NCI-H2029 (cell line): ENCODE measurements at regions not wholly inside any gene's neighbourhood (a gene's known extent, or its start where the extent isn't known, plus 50 kb on each side); places are given as distances from the start of the nearest gene placed in this dataset.
A peak's percentile ranks its signal among the peaks of the same experiment; 100 is the strongest.

Source experiments
- DNase-seq: peaks from one replicate; lab custom pipeline; 2025; lab: John Stamatoyannopoulos, UW

DNA sequence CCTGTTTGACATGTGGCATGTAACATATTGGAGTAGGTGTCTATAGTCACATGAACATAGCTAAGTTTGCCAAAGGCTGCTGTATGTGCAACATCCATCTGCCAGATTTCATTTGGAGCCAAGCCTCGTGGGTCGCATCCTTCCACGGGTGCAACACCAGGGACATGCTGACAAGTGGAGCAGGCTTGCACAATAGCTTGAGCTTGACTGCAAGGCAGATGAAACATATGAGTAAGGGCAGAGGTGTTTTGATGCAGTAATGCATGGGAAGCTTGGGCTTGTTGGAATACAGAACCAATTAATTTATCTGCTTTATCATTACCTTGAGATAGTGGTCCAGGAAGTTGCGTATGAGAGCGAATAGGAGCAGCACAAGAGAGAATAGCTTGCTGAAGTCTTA, 74.1 kb upstream of the BTN3A2 start:
- DNase-seq = no peak

- DNase-seq = no peak
Observed at GRCh38 chr6:26292709-26293108, 72.3 kb upstream of the BTN3A2 start.

DNA sequence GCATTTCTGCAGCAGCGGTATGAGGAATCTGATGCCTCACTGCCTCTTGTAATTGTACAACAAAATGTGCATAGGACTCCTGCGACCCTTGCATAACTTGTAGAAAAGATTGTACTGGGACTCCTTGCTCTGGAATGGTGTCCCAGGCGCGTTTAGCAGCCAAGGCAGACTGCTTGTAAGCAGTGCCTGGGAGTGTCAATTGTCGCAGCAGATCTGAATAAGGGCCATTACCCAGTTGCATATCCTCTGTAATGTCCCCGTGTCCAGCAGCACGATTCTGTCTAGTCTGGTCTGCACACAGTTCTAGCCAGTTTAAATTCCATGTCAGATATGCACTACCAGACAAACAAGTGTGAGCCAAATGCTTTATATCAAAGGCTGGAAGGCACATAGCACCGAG, 70.7 kb upstream of the BTN3A2 start:
- no peak for DNase-seq

GRCh38 chr6:26295691-26296555, 69.1 kb upstream of the BTN3A2 start:
- DNase-seq = peak; percentile 35

DNA sequence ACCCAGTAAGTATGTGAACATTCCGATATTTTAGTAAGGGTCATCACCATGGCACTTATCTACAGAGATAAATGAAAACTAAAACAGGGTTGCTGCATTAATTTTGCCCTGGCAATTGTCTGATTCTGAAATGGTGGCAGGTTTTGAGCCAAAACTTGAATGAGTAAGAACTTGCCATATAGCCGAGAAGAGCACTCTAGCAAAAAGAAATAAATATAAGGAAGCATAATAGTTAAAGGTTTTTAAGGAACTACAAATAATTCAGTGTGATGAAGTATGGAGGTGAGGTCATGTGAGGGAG, 68.5 kb upstream of the BTN3A2 start:
- no peak for DNase-seq

- DNase-seq = no peak
Observed at GRCh38 chr6:26296857-26297648, 67.9 kb upstream of the BTN3A2 start.

- DNase-seq = no peak
Observed at GRCh38 chr6:26299286-26300042, 65.5 kb upstream of the BTN3A2 start.

DNA sequence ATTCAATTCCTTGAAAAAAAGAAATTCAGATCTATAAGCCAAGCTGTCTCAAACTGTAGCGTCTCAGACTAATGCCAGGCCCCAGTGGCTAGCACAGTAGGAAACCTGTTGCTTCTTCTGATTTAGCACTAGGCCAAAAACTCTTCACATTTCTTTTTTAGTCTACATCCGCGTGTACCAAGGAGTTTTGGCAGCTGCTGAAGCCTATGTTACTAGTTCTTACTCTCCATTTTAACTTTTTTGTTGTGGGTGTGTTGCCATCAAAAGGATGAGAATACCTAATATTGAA, 65.0 kb upstream of the BTN3A2 start:
- no peak for DNase-seq

- DNase-seq = no peak
Observed at GRCh38 chr6:26300359-26300758, 64.6 kb upstream of the BTN3A2 start.

DNA sequence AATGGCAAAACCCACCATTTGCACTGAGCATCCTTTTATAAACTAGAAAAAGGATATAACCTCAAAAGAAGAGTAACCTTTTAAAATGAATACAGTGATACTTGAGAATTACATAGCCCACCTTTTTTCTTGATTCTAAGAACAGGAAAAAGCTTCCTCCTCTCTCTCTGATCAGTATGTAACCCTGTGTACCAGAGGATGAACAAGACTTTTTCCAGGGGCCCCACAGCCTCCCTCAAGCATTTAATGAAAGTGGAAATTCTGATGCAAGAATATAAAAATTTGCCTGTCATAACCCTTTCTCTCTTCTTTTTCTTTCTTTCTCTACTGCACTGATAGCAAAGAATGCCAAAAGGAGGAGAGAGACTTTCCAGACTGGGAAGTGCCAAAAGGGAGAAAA, 64.2 kb upstream of the BTN3A2 start:
- DNase-seq = no peak

DNA sequence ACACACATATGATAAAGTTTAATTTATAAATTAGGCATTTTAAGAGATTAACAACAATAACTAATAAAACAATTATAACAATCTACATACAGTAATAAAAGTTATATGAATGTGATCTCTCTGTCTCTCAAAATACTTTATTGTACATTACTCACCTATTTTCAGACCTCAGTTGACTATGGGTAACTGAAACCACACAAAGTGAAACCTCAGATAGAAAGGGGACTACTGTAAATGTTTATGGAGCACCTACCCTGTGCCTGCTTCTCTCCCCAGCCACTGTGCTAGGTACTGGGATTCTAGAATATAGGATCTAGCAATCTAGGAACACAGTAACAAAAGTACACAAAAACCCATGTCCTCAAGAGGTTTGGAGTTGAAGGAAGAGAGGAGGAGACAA, 63.4 kb upstream of the BTN3A2 start:
- DNase-seq = no peak

- no peak for DNase-seq
Observed at GRCh38 chr6:26302941-26303559, 61.9 kb upstream of the BTN3A2 start.

- no peak for DNase-seq
Observed at GRCh38 chr6:26304213-26304796, 60.7 kb upstream of the BTN3A2 start.

GRCh38 chr6:26304797-26305640, 60.0 kb upstream of the BTN3A2 start:
- DNase-seq = no peak

- no peak for DNase-seq
Observed at GRCh38 chr6:26305641-26305969, 59.4 kb upstream of the BTN3A2 start.

- no peak for DNase-seq
Observed at GRCh38 chr6:26306232-26306631, 58.8 kb upstream of the BTN3A2 start.

DNA sequence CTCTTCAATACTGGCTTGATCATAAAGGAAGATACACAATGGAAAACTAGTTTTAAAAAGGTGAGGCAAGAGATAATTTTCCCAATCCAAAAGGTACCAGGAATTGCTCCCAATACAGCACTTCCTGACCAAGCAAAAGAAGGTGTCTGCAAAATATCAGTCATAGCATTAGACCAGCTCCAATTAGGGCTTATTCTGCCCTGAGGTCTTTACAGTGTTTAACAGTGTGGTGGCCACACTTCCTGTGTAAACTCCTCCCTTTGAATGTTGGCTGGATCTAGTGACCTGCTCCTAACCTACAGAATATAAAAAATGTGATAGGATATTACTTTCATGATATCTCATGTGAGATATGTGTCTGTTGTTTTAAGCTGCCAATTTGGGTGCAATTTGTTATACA, 57.1 kb upstream of the BTN3A2 start:
- no peak for DNase-seq

GRCh38 chr6:26309731-26310142, 55.3 kb upstream of the BTN3A2 start:
- no peak for DNase-seq

GRCh38 chr6:26311012-26311384, 54.0 kb upstream of the BTN3A2 start:
- peak; percentile 5 for DNase-seq

GRCh38 chr6:26311385-26312095, 53.5 kb upstream of the BTN3A2 start:
- peak; percentile 68 for DNase-seq

DNA sequence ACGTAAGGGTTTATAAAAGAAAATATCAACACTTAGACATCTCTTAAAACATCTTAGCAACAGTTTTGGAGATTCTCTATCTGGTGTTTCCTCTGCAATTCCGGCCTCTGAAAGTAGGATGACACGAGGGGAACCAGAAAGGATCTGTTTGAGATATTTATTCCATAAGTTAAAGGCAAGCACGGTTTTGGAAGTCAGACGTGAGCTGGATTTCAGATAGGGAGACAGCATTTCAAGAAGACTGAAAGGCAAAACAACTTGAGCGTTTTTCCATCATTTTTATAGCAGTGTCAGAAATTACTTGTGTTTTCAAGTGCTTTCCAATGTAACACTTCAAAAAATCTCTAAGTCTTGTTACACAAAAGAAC, 52.9 kb upstream of the BTN3A2 start:
- no peak for DNase-seq
